ENCODE measurements at regions not wholly inside any gene's neighbourhood (a gene's known extent, or its start where the extent isn't known, plus 50 kb on each side); places are given as distances from the start of the nearest gene placed in this dataset.

DNA sequence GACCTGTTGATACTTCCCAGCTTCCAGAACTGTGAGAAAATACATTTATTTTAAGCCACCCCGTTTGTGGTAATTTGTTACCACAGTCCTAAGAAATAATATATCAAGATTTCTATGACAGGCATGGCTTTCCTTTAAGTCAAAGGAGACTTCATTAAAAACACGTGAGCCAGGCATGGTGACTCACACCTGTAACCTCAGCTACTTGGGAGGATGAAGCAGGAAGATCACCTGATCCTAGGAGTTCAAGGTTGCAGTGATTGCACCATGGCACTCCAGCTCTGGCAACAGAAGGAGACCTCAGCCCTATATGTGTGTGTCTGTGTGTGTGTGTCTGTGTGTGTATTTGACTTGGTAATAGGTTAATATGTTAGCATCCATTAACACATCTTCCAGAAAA lies 69.8 kb upstream of the SCN7A start:
- no peak for DNase-seq (ENCODE audit: extremely low read depth, low read depth)
- TF ChIP-seq, protein P1, sequence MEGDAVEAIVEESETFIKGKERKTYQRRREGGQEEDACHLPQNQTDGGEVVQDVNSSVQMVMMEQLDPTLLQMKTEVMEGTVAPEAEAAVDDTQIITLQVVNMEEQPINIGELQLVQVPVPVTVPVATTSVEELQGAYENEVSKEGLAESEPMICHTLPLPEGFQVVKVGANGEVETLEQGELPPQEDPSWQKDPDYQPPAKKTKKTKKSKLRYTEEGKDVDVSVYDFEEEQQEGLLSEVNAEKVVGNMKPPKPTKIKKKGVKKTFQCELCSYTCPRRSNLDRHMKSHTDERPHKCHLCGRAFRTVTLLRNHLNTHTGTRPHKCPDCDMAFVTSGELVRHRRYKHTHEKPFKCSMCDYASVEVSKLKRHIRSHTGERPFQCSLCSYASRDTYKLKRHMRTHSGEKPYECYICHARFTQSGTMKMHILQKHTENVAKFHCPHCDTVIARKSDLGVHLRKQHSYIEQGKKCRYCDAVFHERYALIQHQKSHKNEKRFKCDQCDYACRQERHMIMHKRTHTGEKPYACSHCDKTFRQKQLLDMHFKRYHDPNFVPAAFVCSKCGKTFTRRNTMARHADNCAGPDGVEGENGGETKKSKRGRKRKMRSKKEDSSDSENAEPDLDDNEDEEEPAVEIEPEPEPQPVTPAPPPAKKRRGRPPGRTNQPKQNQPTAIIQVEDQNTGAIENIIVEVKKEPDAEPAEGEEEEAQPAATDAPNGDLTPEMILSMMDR (IDR thresholded peaks at IDR 0.05; ENCODE audit: low read depth, low read length), result no peak

DNA sequence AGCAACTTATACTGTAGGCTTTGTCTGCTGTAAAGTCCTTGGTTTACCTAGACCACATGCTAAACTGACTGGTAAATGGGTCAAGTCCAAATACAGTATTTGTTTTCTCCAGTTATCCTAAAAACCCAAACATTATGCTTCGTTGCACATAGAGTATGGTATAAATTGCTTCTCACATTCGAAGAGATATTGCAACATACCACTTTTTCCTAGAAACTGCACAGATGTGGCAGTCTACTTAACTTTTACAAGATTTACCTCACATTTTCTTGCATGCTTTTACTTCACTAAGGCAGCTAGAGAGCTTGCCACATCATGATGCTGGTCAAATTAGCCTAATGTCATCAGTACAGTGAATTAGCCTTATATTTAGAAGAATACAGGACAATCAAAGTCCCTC lies 66.0 kb upstream of the SCN7A start:
- no peak for DNase-seq (ENCODE audit: extremely low read depth, low read depth)
- TF ChIP-seq, protein P1 (IDR thresholded peaks at IDR 0.05; ENCODE audit: low read depth, low read length), result no peak

DNA sequence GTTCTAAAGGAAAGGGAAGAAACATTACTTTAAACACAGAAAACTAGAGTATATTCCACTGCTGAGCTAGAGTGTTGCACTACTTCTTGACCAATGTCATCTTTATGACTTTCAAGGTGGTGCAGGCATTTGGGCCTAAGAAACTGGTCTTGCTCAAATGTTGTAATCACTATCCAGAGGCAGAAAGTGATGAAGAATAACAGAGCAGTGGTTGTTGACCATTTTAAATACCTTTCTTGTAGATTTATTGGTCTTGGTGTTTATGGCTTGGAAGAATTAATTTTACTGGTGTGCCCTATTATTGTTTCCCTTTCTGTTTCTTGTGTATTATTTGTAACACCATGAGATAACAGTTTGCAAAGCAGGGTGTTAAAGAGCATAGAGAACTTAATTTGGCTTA lies 56.9 kb upstream of the SCN7A start:
- no peak for DNase-seq (ENCODE audit: extremely low read depth, low read depth)
- TF ChIP-seq, protein P1 (IDR thresholded peaks at IDR 0.05; ENCODE audit: low read depth, low read length), result no peak

DNA sequence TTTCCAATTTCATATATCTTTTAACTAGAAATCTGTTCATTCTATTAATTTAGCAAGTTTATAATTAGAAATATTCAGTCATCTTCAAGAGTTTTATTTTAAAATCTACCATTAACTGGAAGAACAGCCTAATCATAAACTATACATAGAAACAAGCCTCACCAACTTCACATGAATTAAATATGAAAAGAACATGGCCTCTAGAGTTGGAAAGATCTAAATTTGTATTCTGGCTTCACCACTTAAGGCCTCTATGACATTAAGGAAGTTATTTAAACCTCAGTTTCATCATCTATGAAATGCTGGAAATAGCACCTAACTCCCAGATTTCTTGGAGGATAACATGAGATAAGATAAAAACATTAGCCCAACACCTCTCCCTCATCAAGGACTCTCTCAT lies 51.4 kb upstream of the SCN7A start:
- TF ChIP-seq, protein P1 (IDR thresholded peaks at IDR 0.05; ENCODE audit: low read depth, low read length), result no peak
- DNase-seq (ENCODE audit: extremely low read depth, low read depth), result no peak

Measured in AG09319 (cell line).